Kidney (tissue), 13 donors: ENCODE measurements at regions not wholly inside any gene's neighbourhood (a gene's known extent, or its start where the extent isn't known, plus 50 kb on each side); places are given as distances from the start of the nearest gene placed in this dataset.
"Not testable (repeated sequence)": the region's sequence is repeated elsewhere in the genome, so short reads cannot be mapped to it uniquely, and the experiment has no call there.

ENCODE experiments used
- DNase-seq, 5 donors: peaks; one replicate each; pipeline ENCODE4 v3.0.0-alpha.2; 2013 to 2020
- FAIRE-seq: peaks from 2 replicates; lab custom pipeline; 2012; peaks lifted over from hg19 to GRCh38; lab: Jason Lieb, UNC
- H3K27ac ChIP-seq, 2 donors: one replicate each; pipeline ENCODE4 v1.7.0; 2013; ENCODE audit warnings: low read depth in 2 of 2, low read length in 2 of 2, inconsistent platforms in 1 of 2
- H3K27me3 ChIP-seq: one replicate; pipeline ENCODE4 v1.7.1; 2013; ENCODE audit warnings: low read length, inconsistent platforms; ENCODE audit not compliant: control insufficient read depth, insufficient read depth
- H3K36me3 ChIP-seq, 3 donors: one replicate each; pipeline versions ENCODE4 v1.7.0 to v1.7.1; 2013; ENCODE audit warnings: low read length in 3 of 3, control low read depth in 1 of 3, inconsistent platforms in 1 of 3; ENCODE audit not compliant: insufficient read depth in 3 of 3, control insufficient read depth in 2 of 3
- H3K4me1 ChIP-seq, 3 donors: one replicate each; pipeline versions ENCODE4 v1.7.0 to v1.7.1; 2013; ENCODE audit warnings: low read length in 3 of 3, inconsistent platforms in 1 of 3, low read depth in 1 of 3; ENCODE audit not compliant: control insufficient read depth in 2 of 3, insufficient read depth in 2 of 3
- H3K4me3 ChIP-seq, 3 donors: one replicate each; pipeline versions ENCODE4 v1.7.0 to v1.8.1; 2013; ENCODE audit warnings: low read length in 3 of 3, control low read depth in 1 of 3, inconsistent platforms in 1 of 3
- H3K9ac ChIP-seq, 3 donors: one replicate each; pipeline versions ENCODE4 v1.7.0 to v1.7.1; 2013; ENCODE audit warnings: low read length in 3 of 3, control low read depth in 1 of 3, inconsistent platforms in 1 of 3
- H3K9me3 ChIP-seq, 3 donors: one replicate each; pipeline versions ENCODE4 v1.7.0 to v1.7.1; 2013; ENCODE audit warnings: low read length in 3 of 3, control low read depth in 1 of 3, inconsistent platforms in 1 of 3; ENCODE audit not compliant: control insufficient read depth in 2 of 3, insufficient read depth in 1 of 3
- intact Hi-C: fragments of 100-400 bp; cut with DNase I; formaldehyde crosslinking; loops from one replicate; pipeline ENCODE4 v1.11.1; 2022
- TF ChIP-seq, protein P1 (sequence below): IDR thresholded peaks from 3 replicates; pipeline ENCODE4 v1.5.1; 2012; ENCODE audit warnings: mild to moderate bottlenecking, moderate library complexity, borderline replicate concordance; ENCODE audit not compliant: insufficient read depth; ENCODE audit errors: extremely low read depth
- donor health status: control.
- donor health status: control.
- donor health status: control.
- donor health status: control.
- donor health status: control.
- donor health status: DM: yes; HTN: yes; CAD: no.
- donor health status: Normal renal cell carcinoma (clear cell type).

DNA sequence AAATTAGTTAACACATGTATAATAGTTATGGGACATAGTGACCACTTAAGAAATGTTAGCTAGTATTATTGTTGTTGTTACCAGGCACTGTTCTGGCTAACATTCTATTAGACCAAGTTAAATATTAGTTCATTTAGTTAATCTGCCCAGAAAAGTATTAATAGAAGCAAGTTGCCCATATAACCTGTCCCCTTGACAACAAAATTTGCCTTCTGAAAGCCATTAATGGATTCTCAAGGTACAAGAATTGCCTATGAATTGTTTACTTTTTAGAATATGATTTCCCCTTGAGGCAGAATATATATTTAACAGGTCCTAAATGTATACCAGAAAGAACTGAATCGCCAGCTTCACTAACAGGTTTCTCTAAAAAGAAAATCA lies 167.3 kb upstream of the TMCC3 start:
- H3K4me1 ChIP-seq, result no peaks in the 10 kb centered on the region
- no peaks in the 10 kb centered on the region for H3K27me3 ChIP-seq
- DNase-seq (no peak), FAIRE-seq (no peak)
- intact Hi-C loops, result no loop called here
- TF ChIP-seq, protein P1, sequence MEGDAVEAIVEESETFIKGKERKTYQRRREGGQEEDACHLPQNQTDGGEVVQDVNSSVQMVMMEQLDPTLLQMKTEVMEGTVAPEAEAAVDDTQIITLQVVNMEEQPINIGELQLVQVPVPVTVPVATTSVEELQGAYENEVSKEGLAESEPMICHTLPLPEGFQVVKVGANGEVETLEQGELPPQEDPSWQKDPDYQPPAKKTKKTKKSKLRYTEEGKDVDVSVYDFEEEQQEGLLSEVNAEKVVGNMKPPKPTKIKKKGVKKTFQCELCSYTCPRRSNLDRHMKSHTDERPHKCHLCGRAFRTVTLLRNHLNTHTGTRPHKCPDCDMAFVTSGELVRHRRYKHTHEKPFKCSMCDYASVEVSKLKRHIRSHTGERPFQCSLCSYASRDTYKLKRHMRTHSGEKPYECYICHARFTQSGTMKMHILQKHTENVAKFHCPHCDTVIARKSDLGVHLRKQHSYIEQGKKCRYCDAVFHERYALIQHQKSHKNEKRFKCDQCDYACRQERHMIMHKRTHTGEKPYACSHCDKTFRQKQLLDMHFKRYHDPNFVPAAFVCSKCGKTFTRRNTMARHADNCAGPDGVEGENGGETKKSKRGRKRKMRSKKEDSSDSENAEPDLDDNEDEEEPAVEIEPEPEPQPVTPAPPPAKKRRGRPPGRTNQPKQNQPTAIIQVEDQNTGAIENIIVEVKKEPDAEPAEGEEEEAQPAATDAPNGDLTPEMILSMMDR, result no peak
- H3K27ac ChIP-seq, result no peak overlapping the region
- no peak overlapping the region for H3K4me3 ChIP-seq
- H3K36me3 ChIP-seq, result no peaks in the 10 kb centered on the region
- peaks cover 0 to 8% (median 3%) of the 10 kb centered on the region in 3 donors for H3K9me3 ChIP-seq
- no peak overlapping the region for H3K9ac ChIP-seq

DNA sequence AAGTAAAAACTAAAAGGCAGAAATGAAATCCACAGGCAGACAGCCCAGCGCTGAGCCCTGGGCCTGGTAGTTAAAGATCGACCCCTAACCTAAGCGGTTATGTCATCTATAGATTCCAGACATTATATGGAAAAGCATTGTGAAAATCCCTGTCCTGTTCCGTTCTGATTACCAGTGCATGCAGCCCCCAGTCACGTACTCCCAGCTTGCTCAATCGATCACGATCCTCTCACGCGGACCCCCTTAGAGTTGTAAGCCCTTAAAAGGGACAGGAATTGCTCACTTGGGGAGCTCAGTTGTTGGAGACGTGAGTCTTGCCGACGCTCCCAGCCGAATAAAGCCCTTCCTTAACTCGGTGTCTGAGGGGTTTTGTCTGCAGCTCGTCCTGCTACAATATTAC lies 166.8 kb upstream of the TMCC3 start:
- H3K4me3 ChIP-seq, FAIRE-seq, H3K4me1 ChIP-seq, intact Hi-C loops, H3K27me3 ChIP-seq, H3K9ac ChIP-seq, H3K36me3 ChIP-seq, DNase-seq, H3K27ac ChIP-seq: not testable (repeated sequence)
- H3K9me3 ChIP-seq, result peaks cover 0 to 13% (median 3%) of the 10 kb centered on the region in 3 donors

DNA sequence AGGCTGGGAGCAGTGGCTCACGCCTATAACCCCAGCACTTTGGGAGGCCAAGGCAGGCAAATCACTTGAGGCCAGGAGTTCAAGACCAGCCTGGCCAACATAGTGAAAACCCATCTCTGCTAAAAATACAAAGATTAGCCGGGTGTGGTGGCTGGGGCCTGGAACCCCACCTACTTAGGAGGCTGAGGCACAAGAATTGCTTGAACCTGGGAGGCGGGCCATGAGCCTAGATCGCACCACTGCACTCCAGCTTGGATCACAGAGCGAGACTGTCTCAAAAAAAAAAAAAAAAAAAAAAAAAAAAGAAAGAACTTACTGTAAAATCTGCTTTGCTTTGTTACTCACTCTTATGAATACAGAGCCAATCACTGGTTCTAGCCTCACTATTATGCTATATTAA lies 166.4 kb upstream of the TMCC3 start:
- H3K9ac ChIP-seq, H3K27ac ChIP-seq, H3K4me3 ChIP-seq, H3K36me3 ChIP-seq, FAIRE-seq, H3K4me1 ChIP-seq, intact Hi-C loops, H3K27me3 ChIP-seq, DNase-seq: not testable (repeated sequence)
- H3K9me3 ChIP-seq, result peaks cover 0 to 18% (median 6%) of the 10 kb centered on the region in 3 donors

DNA sequence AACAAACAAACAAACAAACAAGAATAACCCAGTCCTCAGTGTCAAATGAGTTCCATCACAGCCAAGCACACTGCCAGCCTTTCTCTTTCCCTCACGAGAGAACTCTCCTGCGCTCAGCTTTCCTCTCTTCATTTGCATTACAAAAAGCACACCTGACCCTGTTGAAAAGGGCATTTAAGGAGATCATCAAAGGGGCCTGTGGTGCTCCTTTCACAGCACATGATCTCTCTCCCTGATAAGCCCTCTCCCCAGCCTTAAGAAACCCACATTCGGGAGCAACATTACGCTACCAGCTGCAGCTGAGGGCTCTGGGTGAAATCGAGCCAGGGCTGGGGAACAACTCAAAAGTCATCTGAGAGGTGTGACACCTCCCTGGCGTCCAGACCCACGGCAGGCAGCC lies 165.6 kb upstream of the TMCC3 start:
- H3K9ac ChIP-seq, result no peak overlapping the region
- H3K4me1 ChIP-seq, result no peaks in the 10 kb centered on the region
- intact Hi-C loops, result no loop called here
- DNase-seq (no peak), FAIRE-seq (no peak)
- peaks cover 0 to 19% (median 7%) of the 10 kb centered on the region in 3 donors for H3K9me3 ChIP-seq
- H3K27ac ChIP-seq, result no peak overlapping the region
- TF ChIP-seq, protein P1, result no peak
- no peaks in the 10 kb centered on the region for H3K36me3 ChIP-seq
- H3K27me3 ChIP-seq, result no peaks in the 10 kb centered on the region
- no peak overlapping the region for H3K4me3 ChIP-seq

DNA sequence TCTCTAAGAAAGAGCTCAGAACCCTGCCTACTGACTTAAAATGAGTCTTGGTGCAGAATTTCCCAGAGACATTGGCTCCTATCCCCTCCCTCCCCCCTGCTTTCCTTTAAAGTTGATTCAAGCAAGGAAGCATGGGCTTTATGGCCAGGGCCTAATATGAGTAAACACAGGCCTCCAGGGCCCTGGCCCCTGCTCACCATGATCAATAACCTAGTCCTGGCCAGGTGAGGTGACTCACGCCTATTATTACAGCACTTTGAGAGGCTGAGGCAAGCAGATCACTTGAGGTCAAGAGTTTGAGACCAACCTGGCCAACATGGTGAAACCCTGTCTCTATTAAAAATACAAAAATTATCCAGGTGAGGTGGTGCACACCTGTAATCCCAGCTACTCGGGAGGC lies 165.1 kb upstream of the TMCC3 start:
- TF ChIP-seq, protein P1, result no peak
- no peak for FAIRE-seq
- Histone ChIP-seq H3K4me3 (no peak overlapping the region), H3K27ac (no peak overlapping the region), H3K36me3 (no peaks in the 10 kb centered on the region), H3K4me1 (no peaks in the 10 kb centered on the region), H3K27me3 (no peaks in the 10 kb centered on the region), H3K9ac (no peak overlapping the region), H3K9me3 (peaks cover 0 to 19% (median 7%) of the 10 kb centered on the region in 3 donors)
- intact Hi-C loops, result no loop called here
- no peak for DNase-seq
